Lung (tissue), 11 donors: ENCODE measurements at regions not wholly inside any gene's neighbourhood (a gene's known extent, or its start where the extent isn't known, plus 50 kb on each side); places are given as distances from the start of the nearest gene placed in this dataset.

Experiments
- ATAC-seq: fragments of 200-7000 bp; cut with Tn5 transposase; one replicate; pipeline ENCODE4 v1.9.1; 2020; ENCODE audit warnings: moderate number of reproducible peaks; ENCODE audit not compliant: insufficient read depth, low FRiP score
- DNase-seq, 3 donors: peaks; one replicate each; pipeline ENCODE4 v3.0.0-alpha.2; 2013 to 2017
- H3K27ac ChIP-seq, 2 donors: one replicate each; pipeline ENCODE4 v1.5.1; 2013; ENCODE audit warnings: mild to moderate bottlenecking in 2 of 2, moderate library complexity in 2 of 2, control low read depth in 1 of 2, inconsistent platforms in 1 of 2, low read depth in 1 of 2, low read length in 1 of 2
- H3K27me3 ChIP-seq, 3 donors: one replicate each; pipeline ENCODE4 v1.5.1; 2013; ENCODE audit warnings: low read length in 2 of 3; ENCODE audit not compliant: control insufficient read depth in 3 of 3, insufficient read depth in 3 of 3
- H3K36me3 ChIP-seq, 4 donors: one replicate each; pipeline ENCODE4 v1.5.1; 2013; ENCODE audit warnings: low read length in 4 of 4, mild to moderate bottlenecking in 1 of 4, moderate library complexity in 1 of 4; ENCODE audit not compliant: control insufficient read depth in 4 of 4, insufficient read depth in 4 of 4
- H3K4me1 ChIP-seq, 5 donors: one replicate each; pipeline ENCODE4 v1.5.1; 2013; ENCODE audit warnings: low read length in 5 of 5, mild to moderate bottlenecking in 2 of 5, moderate library complexity in 1 of 5; ENCODE audit not compliant: control insufficient read depth in 5 of 5, insufficient read depth in 5 of 5
- H3K4me3 ChIP-seq: one replicate; pipeline ENCODE4 v1.5.1; 2013; ENCODE audit warnings: mild to moderate bottlenecking, control low read depth, moderate library complexity
- H3K9ac ChIP-seq, 2 donors: one replicate each; pipeline ENCODE4 v1.5.1; 2013; ENCODE audit warnings: low read length in 2 of 2, control low read depth in 1 of 2; ENCODE audit not compliant: insufficient read depth in 1 of 2
- H3K9me3 ChIP-seq, 4 donors: one replicate each; pipeline ENCODE4 v1.5.1; 2013; ENCODE audit warnings: low read length in 3 of 4, mild to moderate bottlenecking in 1 of 4, moderate library complexity in 1 of 4; ENCODE audit not compliant: control insufficient read depth in 4 of 4, insufficient read depth in 3 of 4
- WGBS, 2 donors: extraction: QIAGEN DNeasy Blood & Tissue Kit; methylation state at CpG; one replicate each; pipeline ENCODE4 v1.1.7; 2013; 5-methylcytosine and 5-hydroxymethylcytosine counted together
- TF ChIP-seq, protein P1 (sequence below): IDR thresholded peaks from 2 replicates; pipeline ENCODE4 v1.5.1; 2012; ENCODE audit warnings: mild to moderate bottlenecking; ENCODE audit errors: control extremely low read depth, extremely low read depth
- donor health status: control.
- donor health status: control.
- donor health status: Bipolar disorder and iron deficiency.
- donor health status: healthy.
- donor health status: DM: yes; HTN: yes; CAD: no.

DNA sequence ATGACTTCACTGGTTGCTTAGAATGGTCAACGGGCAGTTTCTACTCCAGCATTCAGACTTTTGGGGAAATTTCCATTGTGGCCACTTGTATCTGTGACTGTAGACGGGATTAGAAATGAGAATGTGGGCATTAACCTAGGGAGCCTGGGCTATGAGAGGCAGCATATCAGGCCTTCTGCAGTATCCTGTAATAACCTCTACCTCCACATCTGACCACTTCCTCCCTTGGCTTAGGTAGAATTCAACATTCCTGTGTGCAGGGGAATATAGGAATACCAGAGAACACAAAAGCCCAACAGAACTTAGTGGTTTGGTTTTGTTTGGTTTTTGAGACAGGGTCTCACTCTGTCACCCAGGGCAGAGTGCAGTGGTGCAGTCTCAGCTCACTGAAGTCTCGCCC, 76.4 kb upstream of the HOXC13 start:
- H3K36me3 ChIP-seq: no peaks in the 10 kb centered on the region
- H3K4me1 ChIP-seq: no peaks in the 10 kb centered on the region
- H3K27ac ChIP-seq: no peak overlapping the region
- DNase-seq: no peak
- TF ChIP-seq, protein P1, sequence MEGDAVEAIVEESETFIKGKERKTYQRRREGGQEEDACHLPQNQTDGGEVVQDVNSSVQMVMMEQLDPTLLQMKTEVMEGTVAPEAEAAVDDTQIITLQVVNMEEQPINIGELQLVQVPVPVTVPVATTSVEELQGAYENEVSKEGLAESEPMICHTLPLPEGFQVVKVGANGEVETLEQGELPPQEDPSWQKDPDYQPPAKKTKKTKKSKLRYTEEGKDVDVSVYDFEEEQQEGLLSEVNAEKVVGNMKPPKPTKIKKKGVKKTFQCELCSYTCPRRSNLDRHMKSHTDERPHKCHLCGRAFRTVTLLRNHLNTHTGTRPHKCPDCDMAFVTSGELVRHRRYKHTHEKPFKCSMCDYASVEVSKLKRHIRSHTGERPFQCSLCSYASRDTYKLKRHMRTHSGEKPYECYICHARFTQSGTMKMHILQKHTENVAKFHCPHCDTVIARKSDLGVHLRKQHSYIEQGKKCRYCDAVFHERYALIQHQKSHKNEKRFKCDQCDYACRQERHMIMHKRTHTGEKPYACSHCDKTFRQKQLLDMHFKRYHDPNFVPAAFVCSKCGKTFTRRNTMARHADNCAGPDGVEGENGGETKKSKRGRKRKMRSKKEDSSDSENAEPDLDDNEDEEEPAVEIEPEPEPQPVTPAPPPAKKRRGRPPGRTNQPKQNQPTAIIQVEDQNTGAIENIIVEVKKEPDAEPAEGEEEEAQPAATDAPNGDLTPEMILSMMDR: no peak
- no peak overlapping the region for H3K4me3 ChIP-seq
- H3K9me3 ChIP-seq: no peaks in the 10 kb centered on the region
- no peak overlapping the region for H3K9ac ChIP-seq
- no peak for ATAC-seq
- peaks cover 0 to 10% (median 6%) of the 10 kb centered on the region in 3 donors for H3K27me3 ChIP-seq
- WGBS, 2 donors: 56 to 61% methylated on average over 3 of the region's 3 CpGs

- no peak for DNase-seq
- Histone ChIP-seq H3K4me3 (no peak overlapping the region), H3K27me3 (peaks cover 0 to 10% (median 6%) of the 10 kb centered on the region in 3 donors), H3K9ac (no peak overlapping the region), H3K27ac (no peak overlapping the region), H3K9me3 (no peaks in the 10 kb centered on the region), H3K36me3 (no peaks in the 10 kb centered on the region), H3K4me1 (no peaks in the 10 kb centered on the region)
- TF ChIP-seq, protein P1: no peak
- no peak for ATAC-seq
- WGBS, 2 donors: 85 to 89% methylated on average over 2 of the region's 2 CpGs
Measured at GRCh38 chr12:53862831-53863230, 75.8 kb upstream of the HOXC13 start.

- 78 to 86% methylated on average over 3 of the region's 3 CpGs for WGBS, 2 donors
Measured at GRCh38 chr12:53866727-53867126, 71.9 kb upstream of the HOXC13 start.

More at GRCh38 chr12:53866727-53867126, 71.9 kb upstream of the HOXC13 start:
- Histone ChIP-seq H3K36me3 (no peaks in the 10 kb centered on the region), H3K27ac (no peak overlapping the region), H3K4me3 (no peak overlapping the region), H3K9ac (no peak overlapping the region), H3K4me1 (no peaks in the 10 kb centered on the region), H3K9me3 (no peaks in the 10 kb centered on the region), H3K27me3 (peaks cover 0 to 11% (median 6%) of the 10 kb centered on the region in 3 donors)
- ATAC-seq (no peak), DNase-seq (no peak)
- TF ChIP-seq, protein P1: no peak
